HEK293 (cell line): ENCODE measurements at regions not wholly inside any gene's neighbourhood (a gene's known extent, or its start where the extent isn't known, plus 50 kb on each side); places are given as distances from the start of the nearest gene placed in this dataset.

ENCODE experiments used
- CTCF ChIA-PET: fragments of 350-600 bp; formaldehyde crosslinking; extraction: SDS; loops from one replicate; lab custom pipeline; 2021; ENCODE audit warnings: antibody characterized with exemption; lab: Yijun Ruan, JAX
- POLR2A ChIA-PET: fragments of 300-600 bp; formaldehyde crosslinking; extraction: SDS; loops from one replicate; lab custom pipeline; 2020; ENCODE audit warnings: antibody characterized with exemption, inconsistent platforms; lab: Yijun Ruan, JAX
- H3K27ac ChIP-seq: fragments of 200-500 bp; sonication (Bioruptor generic); 2 replicates; pipeline ENCODE4 v1.5.1; 2014; ENCODE audit warnings: low read depth, low read length, control low read depth, inconsistent platforms; ENCODE audit errors: extremely low read depth
- H3K36me3 ChIP-seq, 2 experiments: fragments of 200-500 bp in 1 of 2; sonication (Bioruptor generic) in 1 of 2; 1 replicate in 1 of 2; 2 replicates in 1 of 2; pipeline ENCODE4 v1.5.1; 2014 to 2017; ENCODE audit warnings: inconsistent platforms in 2 of 2, low read length in 2 of 2; ENCODE audit not compliant: control insufficient read depth in 2 of 2, insufficient read depth in 1 of 2
- H3K4me1 ChIP-seq: fragments of 200-500 bp; sonication (Bioruptor generic); 2 replicates; pipeline ENCODE4 v1.5.1; 2014; ENCODE audit warnings: mild to moderate bottlenecking, low read length, inconsistent platforms; ENCODE audit not compliant: control insufficient read depth, insufficient read depth
- H3K4me3 ChIP-seq: 2 replicates; pipeline ENCODE4 v1.5.1; 2011; ENCODE audit warnings: low read depth, mild to moderate bottlenecking, control low read depth, low read length, moderate library complexity
- H3K9me3 ChIP-seq: fragments of 200-500 bp; sonication (Bioruptor generic); 2 replicates; pipeline ENCODE4 v1.5.1; 2014; ENCODE audit warnings: low read depth, low read length, inconsistent platforms; ENCODE audit not compliant: control insufficient read depth, insufficient read depth
- KLF10 ChIP-seq: fragments of 450-650 bp; IDR thresholded peaks from 2 replicates; pipeline ENCODE4 v1.5.1; 2018; ENCODE audit warnings: missing biosample characterization, mild to moderate bottlenecking, missing genetic modification characterization
- KLF7 ChIP-seq: fragments of 450-650 bp; formaldehyde crosslinking; IDR thresholded peaks from 2 replicates; pipeline ENCODE4 v1.5.1; 2016; ENCODE audit warnings: missing biosample characterization, missing genetic modification characterization, borderline replicate concordance
- MYNN ChIP-seq: fragments of 450-650 bp; formaldehyde crosslinking; IDR thresholded peaks from 2 replicates; pipeline ENCODE4 v1.5.1; 2016; ENCODE audit warnings: missing biosample characterization, missing genetic modification characterization, borderline replicate concordance
- RBAK ChIP-seq: fragments of 450-650 bp; formaldehyde crosslinking; IDR thresholded peaks from 2 replicates; pipeline ENCODE4 v1.5.1; 2016; ENCODE audit warnings: missing biosample characterization, missing genetic modification characterization
- SP7 ChIP-seq: fragments of 450-650 bp; formaldehyde crosslinking; IDR thresholded peaks from 2 replicates; pipeline ENCODE4 v1.5.1; 2016; ENCODE audit warnings: missing biosample characterization, missing genetic modification characterization
- ZBTB7A ChIP-seq: fragments of 450-650 bp; formaldehyde crosslinking; IDR thresholded peaks from 2 replicates; pipeline ENCODE4 v1.5.1; 2016; ENCODE audit warnings: low read depth, missing biosample characterization, missing genetic modification characterization
- ZFHX2 ChIP-seq: fragments of 450-650 bp; formaldehyde crosslinking; conservative IDR thresholded peaks from 2 replicates; pipeline ENCODE4 v1.5.1; 2016; ENCODE audit warnings: missing biosample characterization, missing genetic modification characterization
- ZFP3 ChIP-seq: fragments of 450-650 bp; formaldehyde crosslinking; IDR thresholded peaks from 2 replicates; pipeline ENCODE4 v1.5.1; 2016; ENCODE audit warnings: low read depth, missing biosample characterization, missing genetic modification characterization
- ZNF112 ChIP-seq: fragments of 450-650 bp; formaldehyde crosslinking; IDR thresholded peaks from 2 replicates; pipeline ENCODE4 v1.5.0; 2017; ENCODE audit warnings: missing biosample characterization, missing genetic modification characterization
- ZNF114 ChIP-seq: fragments of 450-650 bp; formaldehyde crosslinking; IDR thresholded peaks from 2 replicates; pipeline ENCODE4 v1.5.0; 2017; ENCODE audit warnings: missing biosample characterization, missing genetic modification characterization
- ZNF146 ChIP-seq: fragments of 450-650 bp; formaldehyde crosslinking; IDR thresholded peaks from 2 replicates; pipeline ENCODE4 v1.5.1; 2016; ENCODE audit warnings: missing biosample characterization, missing genetic modification characterization
- ZNF16 ChIP-seq: fragments of 450-650 bp; formaldehyde crosslinking; IDR thresholded peaks from 2 replicates; pipeline ENCODE4 v1.5.1; 2016; ENCODE audit warnings: low read depth, missing biosample characterization, missing genetic modification characterization
- ZNF214 ChIP-seq: fragments of 450-650 bp; formaldehyde crosslinking; IDR thresholded peaks from 2 replicates; pipeline ENCODE4 v1.5.1; 2017; ENCODE audit warnings: missing biosample characterization, mild to moderate bottlenecking, missing genetic modification characterization, borderline replicate concordance
- ZNF239 ChIP-seq: fragments of 450-650 bp; formaldehyde crosslinking; IDR thresholded peaks from 2 replicates; pipeline ENCODE4 v1.5.1; 2016; ENCODE audit warnings: missing biosample characterization, missing genetic modification characterization
- ZNF394 ChIP-seq: fragments of 450-650 bp; formaldehyde crosslinking; IDR thresholded peaks from 2 replicates; pipeline ENCODE4 v1.5.1; 2016; ENCODE audit warnings: missing biosample characterization, missing genetic modification characterization, mild to moderate bottlenecking, moderate library complexity, borderline replicate concordance
- ZNF521 ChIP-seq: fragments of 450-650 bp; formaldehyde crosslinking; IDR thresholded peaks from 2 replicates; pipeline ENCODE4 v1.5.1; 2017; ENCODE audit warnings: missing biosample characterization, mild to moderate bottlenecking, missing genetic modification characterization
- ZNF558 ChIP-seq: fragments of 450-650 bp; formaldehyde crosslinking; IDR thresholded peaks from 2 replicates; pipeline ENCODE4 v1.5.1; 2016; ENCODE audit warnings: missing biosample characterization, missing genetic modification characterization
- ZNF561 ChIP-seq: fragments of 450-650 bp; IDR thresholded peaks from 2 replicates; pipeline ENCODE4 v1.5.1; 2018; ENCODE audit warnings: missing biosample characterization, missing genetic modification characterization, borderline replicate concordance
- ZNF621 ChIP-seq: fragments of 450-650 bp; formaldehyde crosslinking; IDR thresholded peaks from 2 replicates; pipeline ENCODE4 v1.5.1; 2017; ENCODE audit warnings: missing biosample characterization, missing genetic modification characterization
- ZNF654 ChIP-seq: fragments of 450-650 bp; formaldehyde crosslinking; IDR thresholded peaks from 2 replicates; pipeline ENCODE4 v1.5.1; 2016; ENCODE audit warnings: low read depth, missing biosample characterization, missing genetic modification characterization
- ZNF660 ChIP-seq: fragments of 450-650 bp; IDR thresholded peaks from 2 replicates; pipeline ENCODE4 v1.5.1; 2018; ENCODE audit warnings: missing biosample characterization, mild to moderate bottlenecking, missing genetic modification characterization
- ZNF677 ChIP-seq: fragments of 450-650 bp; IDR thresholded peaks from 2 replicates; pipeline ENCODE4 v1.5.0; 2018; ENCODE audit warnings: missing biosample characterization, mild to moderate bottlenecking, missing genetic modification characterization, moderate library complexity
- ZNF76 ChIP-seq: fragments of 450-650 bp; formaldehyde crosslinking; IDR thresholded peaks from 2 replicates; pipeline ENCODE4; 2016; ENCODE audit warnings: low read depth, missing biosample characterization, missing genetic modification characterization, borderline replicate concordance
- ZNF777 ChIP-seq: fragments of 450-650 bp; formaldehyde crosslinking; IDR thresholded peaks from 2 replicates; pipeline ENCODE4 v1.5.1; 2017; ENCODE audit warnings: missing biosample characterization, missing genetic modification characterization, borderline replicate concordance
- ZNF785 ChIP-seq: fragments of 450-650 bp; formaldehyde crosslinking; IDR thresholded peaks from 2 replicates; pipeline ENCODE4 v1.5.1; 2016; ENCODE audit warnings: missing biosample characterization, missing genetic modification characterization
- ZNF837 ChIP-seq: fragments of 450-650 bp; formaldehyde crosslinking; IDR thresholded peaks from 2 replicates; pipeline ENCODE4 v1.5.1; 2016; ENCODE audit warnings: missing biosample characterization, missing genetic modification characterization
- ZSCAN16 ChIP-seq: fragments of 450-650 bp; formaldehyde crosslinking; IDR thresholded peaks from 2 replicates; pipeline ENCODE4 v1.5.1; 2016; ENCODE audit warnings: missing biosample characterization, missing genetic modification characterization
- TF ChIP-seq, protein P1 (sequence below): fragments of 450-650 bp; formaldehyde crosslinking; IDR thresholded peaks from 2 replicates; pipeline ENCODE4 v1.5.1; 2016; ENCODE audit warnings: missing biosample characterization, missing genetic modification characterization, low read depth
- TF ChIP-seq, protein P2 (sequence below): fragments of 450-650 bp; formaldehyde crosslinking; IDR thresholded peaks from 2 replicates; pipeline ENCODE4 v1.5.1; 2017; ENCODE audit warnings: missing biosample characterization, missing genetic modification characterization
- TF ChIP-seq, protein P3 (sequence below): fragments of 450-650 bp; formaldehyde crosslinking; IDR thresholded peaks from 2 replicates; pipeline ENCODE4 v1.5.0; 2017; ENCODE audit warnings: missing biosample characterization, missing genetic modification characterization, borderline replicate concordance
- TF ChIP-seq, protein P4 (sequence below): fragments of 450-650 bp; formaldehyde crosslinking; IDR thresholded peaks from 2 replicates; pipeline ENCODE4 v1.5.1; 2016; ENCODE audit warnings: missing biosample characterization, missing genetic modification characterization

DNA sequence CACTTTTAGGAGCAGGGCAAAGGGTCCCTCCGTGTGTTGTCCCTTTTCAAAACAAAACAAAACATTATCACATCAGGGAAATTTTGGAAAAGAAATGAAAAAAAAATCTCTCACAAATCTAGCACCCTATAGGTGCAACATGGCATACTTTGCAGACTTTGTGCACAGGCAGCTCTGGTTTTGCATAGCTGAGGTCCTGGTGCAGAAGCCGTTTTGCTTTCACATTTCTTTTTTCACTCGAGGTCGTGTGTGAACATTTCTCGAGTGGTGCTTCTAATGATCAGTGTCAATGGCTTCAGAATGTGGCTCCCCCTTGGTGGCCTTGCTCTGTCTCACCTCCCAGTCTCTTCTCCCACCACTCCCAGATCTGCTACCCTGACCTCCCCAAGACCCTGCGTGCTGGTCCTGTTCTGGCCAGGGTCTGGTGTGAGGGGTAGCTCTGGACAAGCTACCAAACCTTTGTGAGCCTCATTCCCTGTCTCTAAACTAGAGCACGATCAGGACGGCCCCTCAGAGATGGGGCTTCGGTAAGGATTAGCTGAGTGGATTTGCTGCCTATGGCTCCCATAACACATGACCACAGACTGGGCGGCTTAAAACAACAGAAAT is 258.0 kb downstream of the NSG2 start:
- TF ChIP-seq ZSCAN16 (tag by site-specific recombination), result no peak
- no peak for TF ChIP-seq ZNF660 (tag by site-specific recombination)
- TF ChIP-seq ZNF76, result no peak
- no peak for TF ChIP-seq ZNF785 (tag by site-specific recombination)
- TF ChIP-seq ZNF837, result no peak
- no peak for TF ChIP-seq ZNF239
- TF ChIP-seq ZNF16, result no peak
- ChIA-PET CTCF (interaction anchor here (0.9 to 1.1 kb wide), 2 partner anchors 8 to 258 kb away, joined by 3 read pairs; partner anchors contain the start of gene NSG2), POLR2A (no interaction called here)
- Histone ChIP-seq H3K4me3 (no peak overlapping the region), H3K27ac (no peak overlapping the region), H3K4me1 (no peaks in the 10 kb centered on the region), H3K36me3 (no peaks in the 10 kb centered on the region), H3K9me3 (no peaks in the 10 kb centered on the region)

DNA sequence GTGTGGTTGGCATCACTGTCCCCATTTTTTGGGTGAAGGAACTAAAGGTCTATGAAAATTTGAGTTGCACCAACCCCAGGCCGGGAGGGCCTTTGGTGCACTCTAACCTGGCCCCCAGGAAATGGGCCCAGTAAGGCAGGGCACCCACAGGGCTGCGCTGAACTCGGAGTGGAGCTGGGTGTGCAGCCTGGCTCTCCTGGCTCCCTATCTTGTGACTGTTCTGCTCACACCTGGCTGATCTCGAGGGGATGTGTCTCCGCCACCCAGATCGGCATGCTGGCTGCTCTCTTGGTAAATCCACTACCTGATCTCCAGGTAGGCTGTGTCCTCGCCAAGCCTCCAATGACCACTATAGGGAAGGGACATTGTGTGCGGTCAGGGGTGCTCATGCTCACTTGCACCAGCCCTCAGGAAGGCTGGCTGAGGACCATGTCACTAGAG is 259.8 kb downstream of the NSG2 start:
- H3K9me3 ChIP-seq, result no peaks in the 10 kb centered on the region

DNA sequence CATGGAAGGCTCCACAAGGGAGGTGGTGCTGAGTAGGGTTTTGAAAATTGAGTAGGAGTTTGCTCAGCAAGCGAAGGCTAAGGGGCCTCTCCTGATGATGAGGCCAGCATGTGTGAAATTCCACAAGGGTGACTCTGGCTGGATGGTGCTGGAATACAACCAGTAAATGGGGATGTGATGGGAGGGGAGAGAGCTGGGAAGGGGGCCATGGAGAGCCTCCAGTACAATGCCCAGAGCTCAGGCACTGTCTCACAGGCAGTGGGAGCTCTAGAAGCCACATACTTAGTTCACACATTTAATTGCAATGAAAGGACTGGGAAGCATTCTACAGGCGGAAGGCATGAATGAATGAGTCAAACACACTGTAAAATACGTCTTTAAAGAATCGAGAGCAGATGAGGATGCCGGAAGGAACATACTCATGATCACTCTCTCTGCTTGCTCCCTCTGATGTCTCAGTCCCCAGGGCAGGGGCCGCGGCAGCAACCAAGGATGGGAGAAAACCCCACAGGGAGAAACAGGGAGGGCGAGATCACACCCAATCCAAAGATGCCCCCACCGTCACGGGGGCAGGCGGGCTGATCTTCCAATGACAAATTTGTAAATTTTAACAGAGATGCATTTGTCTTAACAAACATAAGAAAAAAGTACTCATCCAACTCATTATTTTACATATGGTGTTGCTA is 261.0 kb downstream of the NSG2 start:
- CTCF ChIA-PET, result interaction anchor here (1.5 to 2.5 kb wide), 2 partner anchors 9 to 261 kb away, joined by 6 to 12 read pairs; partner anchors contain the start of gene NSG2
- TF ChIP-seq ZFP3 (tag by site-specific recombination) (peak; percentile 70), ZFHX2 (tag by site-specific recombination) (peak; percentile 24; the same call in 1 of the 2 replicates), KLF10 (tag by site-specific recombination) (no peak), ZNF561 (tag by site-specific recombination) (no peak), ZNF677 (tag by site-specific recombination) (no peak), ZNF394 (no peak), RBAK (tag by site-specific recombination) (no peak), ZNF214 (tag by site-specific recombination) (no peak)
- TF ChIP-seq, protein P1, sequence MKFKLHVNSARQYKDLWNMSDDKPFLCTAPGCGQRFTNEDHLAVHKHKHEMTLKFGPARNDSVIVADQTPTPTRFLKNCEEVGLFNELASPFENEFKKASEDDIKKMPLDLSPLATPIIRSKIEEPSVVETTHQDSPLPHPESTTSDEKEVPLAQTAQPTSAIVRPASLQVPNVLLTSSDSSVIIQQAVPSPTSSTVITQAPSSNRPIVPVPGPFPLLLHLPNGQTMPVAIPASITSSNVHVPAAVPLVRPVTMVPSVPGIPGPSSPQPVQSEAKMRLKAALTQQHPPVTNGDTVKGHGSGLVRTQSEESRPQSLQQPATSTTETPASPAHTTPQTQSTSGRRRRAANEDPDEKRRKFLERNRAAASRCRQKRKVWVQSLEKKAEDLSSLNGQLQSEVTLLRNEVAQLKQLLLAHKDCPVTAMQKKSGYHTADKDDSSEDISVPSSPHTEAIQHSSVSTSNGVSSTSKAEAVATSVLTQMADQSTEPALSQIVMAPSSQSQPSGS, result no peak
- TF ChIP-seq, protein P2, sequence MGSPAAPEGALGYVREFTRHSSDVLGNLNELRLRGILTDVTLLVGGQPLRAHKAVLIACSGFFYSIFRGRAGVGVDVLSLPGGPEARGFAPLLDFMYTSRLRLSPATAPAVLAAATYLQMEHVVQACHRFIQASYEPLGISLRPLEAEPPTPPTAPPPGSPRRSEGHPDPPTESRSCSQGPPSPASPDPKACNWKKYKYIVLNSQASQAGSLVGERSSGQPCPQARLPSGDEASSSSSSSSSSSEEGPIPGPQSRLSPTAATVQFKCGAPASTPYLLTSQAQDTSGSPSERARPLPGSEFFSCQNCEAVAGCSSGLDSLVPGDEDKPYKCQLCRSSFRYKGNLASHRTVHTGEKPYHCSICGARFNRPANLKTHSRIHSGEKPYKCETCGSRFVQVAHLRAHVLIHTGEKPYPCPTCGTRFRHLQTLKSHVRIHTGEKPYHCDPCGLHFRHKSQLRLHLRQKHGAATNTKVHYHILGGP (tag by site-specific recombination), result no peak

More for the DNA sequence above, 259.8 kb downstream of the NSG2 start:
- CTCF ChIA-PET, result interaction anchor here (0.7 to 2.5 kb wide), 2 partner anchors 254 to 260 kb away, joined by 3 to 12 read pairs; partner anchors contain the start of gene NSG2
- Histone ChIP-seq H3K36me3 (no peaks in the 10 kb centered on the region), H3K27ac (no peak overlapping the region), H3K4me3 (no peak overlapping the region), H3K4me1 (no peaks in the 10 kb centered on the region)
- TF ChIP-seq ZBTB7A (no peak), ZNF558 (tag by site-specific recombination) (no peak), ZNF114 (no peak), ZNF654 (tag by site-specific recombination) (no peak), KLF7 (tag by site-specific recombination) (no peak), ZNF521 (no peak), ZNF777 (tag by site-specific recombination) (no peak), ZNF146 (tag by site-specific recombination) (no peak), ZNF394 (no peak), ZNF621 (tag by site-specific recombination) (no peak), ZNF112 (no peak), MYNN (tag by site-specific recombination) (no peak), SP7 (no peak)
- TF ChIP-seq, protein P3, sequence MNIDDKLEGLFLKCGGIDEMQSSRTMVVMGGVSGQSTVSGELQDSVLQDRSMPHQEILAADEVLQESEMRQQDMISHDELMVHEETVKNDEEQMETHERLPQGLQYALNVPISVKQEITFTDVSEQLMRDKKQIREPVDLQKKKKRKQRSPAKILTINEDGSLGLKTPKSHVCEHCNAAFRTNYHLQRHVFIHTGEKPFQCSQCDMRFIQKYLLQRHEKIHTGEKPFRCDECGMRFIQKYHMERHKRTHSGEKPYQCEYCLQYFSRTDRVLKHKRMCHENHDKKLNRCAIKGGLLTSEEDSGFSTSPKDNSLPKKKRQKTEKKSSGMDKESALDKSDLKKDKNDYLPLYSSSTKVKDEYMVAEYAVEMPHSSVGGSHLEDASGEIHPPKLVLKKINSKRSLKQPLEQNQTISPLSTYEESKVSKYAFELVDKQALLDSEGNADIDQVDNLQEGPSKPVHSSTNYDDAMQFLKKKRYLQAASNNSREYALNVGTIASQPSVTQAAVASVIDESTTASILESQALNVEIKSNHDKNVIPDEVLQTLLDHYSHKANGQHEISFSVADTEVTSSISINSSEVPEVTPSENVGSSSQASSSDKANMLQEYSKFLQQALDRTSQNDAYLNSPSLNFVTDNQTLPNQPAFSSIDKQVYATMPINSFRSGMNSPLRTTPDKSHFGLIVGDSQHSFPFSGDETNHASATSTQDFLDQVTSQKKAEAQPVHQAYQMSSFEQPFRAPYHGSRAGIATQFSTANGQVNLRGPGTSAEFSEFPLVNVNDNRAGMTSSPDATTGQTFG (tag by site-specific recombination), result no peak
- TF ChIP-seq, protein P4, sequence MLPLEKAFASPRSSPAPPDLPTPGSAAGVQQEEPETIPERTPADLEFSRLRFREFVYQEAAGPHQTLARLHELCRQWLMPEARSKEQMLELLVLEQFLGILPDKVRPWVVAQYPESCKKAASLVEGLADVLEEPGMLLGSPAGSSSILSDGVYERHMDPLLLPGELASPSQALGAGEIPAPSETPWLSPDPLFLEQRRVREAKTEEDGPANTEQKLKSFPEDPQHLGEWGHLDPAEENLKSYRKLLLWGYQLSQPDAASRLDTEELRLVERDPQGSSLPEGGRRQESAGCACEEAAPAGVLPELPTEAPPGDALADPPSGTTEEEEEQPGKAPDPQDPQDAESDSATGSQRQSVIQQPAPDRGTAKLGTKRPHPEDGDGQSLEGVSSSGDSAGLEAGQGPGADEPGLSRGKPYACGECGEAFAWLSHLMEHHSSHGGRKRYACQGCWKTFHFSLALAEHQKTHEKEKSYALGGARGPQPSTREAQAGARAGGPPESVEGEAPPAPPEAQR (tag by site-specific recombination), result no peak
- POLR2A ChIA-PET, result no interaction called here

More for the DNA sequence above, 261.0 kb downstream of the NSG2 start:
- POLR2A ChIA-PET, result no interaction called here
- H3K4me3 ChIP-seq, result no peak overlapping the region
- H3K4me1 ChIP-seq, result no peaks in the 10 kb centered on the region
- H3K9me3 ChIP-seq, result no peaks in the 10 kb centered on the region
- H3K36me3 ChIP-seq, result no peaks in the 10 kb centered on the region
- H3K27ac ChIP-seq, result no peak overlapping the region
